HCT116 (cell line): ENCODE measurements at regions not wholly inside any gene's neighbourhood (a gene's known extent, or its start where the extent isn't known, plus 50 kb on each side); places are given as distances from the start of the nearest gene placed in this dataset.

Experiments used
- ATAC-seq: fragments of 200-7000 bp; cut with Tn5 transposase; 2 replicates; pipeline ENCODE4 v1.9.1; 2020; ENCODE audit warnings: mild to moderate bottlenecking, moderate library complexity
- BruUV-seq: library from RNA; stranded (reverse); fragments of 400-500 nt; replicated peaks from 2 replicates; lab custom pipeline; 2021; lab: Mats Ljungman, UMichigan
- CTCF ChIA-PET: fragments of 300-600 bp; sonication (Branson Sonifier 250); formaldehyde crosslinking; loops from one replicate; lab custom pipeline; 2021; ENCODE audit warnings: antibody characterized with exemption; lab: Charles Lee
- POLR2A ChIA-PET: fragments of 300-600, 350-600 bp; sonication (Branson Sonifier 250); formaldehyde crosslinking; loops from one replicate; lab custom pipeline; 2021; ENCODE audit warnings: antibody characterized with exemption; lab: Charles Lee
- RAD21 ChIA-PET, 2 experiments: fragments of 300-600 bp; sonication (Branson Sonifier 250); formaldehyde crosslinking; loops; one replicate each; lab custom pipeline; 2023; ENCODE audit warnings: low total read pairs in 2 of 2; ENCODE audit not compliant: uncharacterized antibody in 2 of 2, unreplicated experiment in 2 of 2, low non-redundant PET in 1 of 2; lab: Charles Lee
- DNase-seq: peaks from one replicate; pipeline ENCODE4 v3.0.0-alpha.2; 2010; ENCODE audit warnings: low read depth, low spot score
- H2AFZ ChIP-seq: fragments of 200-600 bp; shearing (Covaris generic), sonication (generic); 2 replicates; pipeline ENCODE4 v1.6.1; 2017; ENCODE audit warnings: low read depth, mixed run types, mixed read lengths, antibody characterized with exemption, low read length; ENCODE audit not compliant: poor library complexity, severe bottlenecking
- H3K27ac ChIP-seq: 2 replicates; pipeline ENCODE4 v1.5.1; 2012; ENCODE audit warnings: low read depth, low read length
- H3K27me3 ChIP-seq: fragments of 200-600 bp; sonication (generic); 2 replicates; pipeline ENCODE4 v1.6.1; 2016; ENCODE audit warnings: mixed run types, low read length, mixed read lengths; ENCODE audit not compliant: insufficient read depth
- H3K36me3 ChIP-seq, 2 experiments: fragments of 200-500 bp in 1 of 2; fragments of 200-600 bp in 1 of 2; sonication (Bioruptor generic) in 1 of 2; sonication (generic) in 1 of 2; 2 replicates each; pipeline versions ENCODE4 v1.5.1 to v1.6.1; 2014 to 2016; ENCODE audit warnings: low read length in 2 of 2, inconsistent platforms in 1 of 2, mixed read lengths in 1 of 2, mixed run types in 1 of 2; ENCODE audit not compliant: insufficient read depth in 2 of 2, control insufficient read depth in 1 of 2
- H3K4me1 ChIP-seq, 2 experiments: fragments of 200-600 bp in 1 of 2; sonication (generic) in 1 of 2; 2 replicates each; pipeline versions ENCODE4 v1.5.1 to v1.6.1; 2012 to 2017; ENCODE audit warnings: low read length in 2 of 2, inconsistent platforms in 1 of 2, mild to moderate bottlenecking in 1 of 2, mixed read lengths in 1 of 2, mixed run types in 1 of 2, moderate library complexity in 1 of 2; ENCODE audit not compliant: insufficient read depth in 2 of 2, control insufficient read depth in 1 of 2
- H3K4me2 ChIP-seq: fragments of 200-600 bp; sonication (generic); 2 replicates; pipeline ENCODE4 v1.6.1; 2017; ENCODE audit warnings: mixed run types, low read length, mixed read lengths
- H3K4me3 ChIP-seq, 2 experiments: fragments of 200-600 bp in 1 of 2; sonication (generic) in 1 of 2; replicated peaks in 1 of 2; 2 replicates each; pipeline ENCODE4 v1.5.1; 2011 to 2016; ENCODE audit warnings: low read length in 2 of 2, control low read depth in 1 of 2, low read depth in 1 of 2, mild to moderate bottlenecking in 1 of 2, mixed read lengths in 1 of 2, mixed run types in 1 of 2
- H3K79me2 ChIP-seq: fragments of 200-600 bp; sonication (generic); 2 replicates; pipeline ENCODE4 v1.6.1; 2017; ENCODE audit warnings: mild to moderate bottlenecking, mixed run types, low read length, moderate library complexity, mixed read lengths; ENCODE audit not compliant: insufficient read depth
- H3K9ac ChIP-seq: fragments of 200-600 bp; sonication (generic); 2 replicates; pipeline ENCODE4 v1.6.1; 2016; ENCODE audit warnings: low read length, mixed read lengths
- H3K9me2 ChIP-seq: fragments of 200-600 bp; sonication (generic), shearing (Covaris generic); 2 replicates; pipeline ENCODE4 v1.6.1; 2017; ENCODE audit warnings: mixed run types, mild to moderate bottlenecking, moderate library complexity; ENCODE audit not compliant: insufficient read depth
- H3K9me3 ChIP-seq, 2 experiments: fragments of 200-500 bp in 1 of 2; fragments of 200-600 bp in 1 of 2; sonication (Bioruptor generic) in 1 of 2; sonication (generic) in 1 of 2; 2 replicates each; pipeline ENCODE4 v1.6.1; 2014 to 2017; ENCODE audit warnings: low read length in 2 of 2, mixed read lengths in 2 of 2, inconsistent platforms in 1 of 2, low read depth in 1 of 2, mild to moderate bottlenecking in 1 of 2, mixed run types in 1 of 2, moderate library complexity in 1 of 2; ENCODE audit not compliant: control insufficient read depth in 1 of 2, insufficient read depth in 1 of 2
- H4K20me1 ChIP-seq: fragments of 200-600 bp; sonication (generic), shearing (Covaris generic); 2 replicates; pipeline ENCODE4 v1.6.1; 2017; ENCODE audit warnings: mixed run types, mild to moderate bottlenecking, moderate library complexity; ENCODE audit not compliant: insufficient read depth
- CBX3 ChIP-seq: IDR thresholded peaks from 2 replicates; pipeline ENCODE4 v1.6.1; 2012; ENCODE audit warnings: low read depth
- EGR1 ChIP-seq: IDR thresholded peaks from 2 replicates; pipeline ENCODE4 v1.6.1; 2012; ENCODE audit warnings: low read depth
- POLR2AphosphoS5 ChIP-seq: IDR thresholded peaks from 2 replicates; pipeline ENCODE4 v1.6.1; 2011; ENCODE audit warnings: mild to moderate bottlenecking, low read depth, low read length, moderate library complexity
- RAD21 ChIP-seq: IDR thresholded peaks from 2 replicates; pipeline ENCODE4 v1.6.1; 2012; ENCODE audit warnings: low read depth, mild to moderate bottlenecking
- ZBTB33 ChIP-seq: IDR thresholded peaks from 2 replicates; pipeline ENCODE4 v1.6.1; 2011; ENCODE audit warnings: mild to moderate bottlenecking, low read length, moderate library complexity; ENCODE audit not compliant: insufficient replicate concordance; ENCODE audit errors: extremely low read depth
- intact Hi-C: fragments of 100-400 bp; cut with micrococcal nuclease; formaldehyde crosslinking; loops from 2 replicates; pipeline ENCODE4 v1.10.0; 2022
- TF ChIP-seq, protein P1 (sequence below): IDR thresholded peaks from 2 replicates; pipeline ENCODE4 v1.6.1; 2012
- TF ChIP-seq, protein P2 (sequence below): IDR thresholded peaks from 2 replicates; pipeline ENCODE4 v1.6.1; 2012; ENCODE audit warnings: low read depth

DNA sequence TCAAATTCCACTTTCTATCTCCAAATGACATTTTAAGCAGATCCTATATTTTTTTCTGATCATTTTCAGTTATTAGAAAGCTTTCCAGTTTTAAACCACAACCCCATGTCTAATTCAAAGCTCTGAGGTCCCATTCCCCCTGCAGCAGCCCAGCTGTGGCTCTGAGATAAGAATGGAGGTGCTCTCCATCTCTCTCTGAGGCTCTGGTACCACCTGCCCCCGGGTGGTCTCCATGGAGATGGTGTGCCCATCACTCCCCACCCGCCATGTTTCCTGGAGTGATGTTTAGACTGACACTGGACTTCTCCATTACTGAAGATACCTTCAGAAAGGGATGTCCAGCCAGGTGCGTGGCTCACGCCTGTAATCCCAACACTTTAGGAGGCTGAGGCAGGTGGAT lies 68.1 kb upstream of the SEC14L1 start:
- H4K20me1 ChIP-seq = no peaks in the 10 kb centered on the region
- no peak overlapping the region for H3K27ac ChIP-seq
- peaks cover 10% of the 10 kb centered on the region; the same call in 1 of the 2 replicates for H3K27me3 ChIP-seq
- ChIA-PET POLR2A (no interaction called here), RAD21 (no interaction called here), CTCF (interaction anchor here (0.6 to 2.0 kb wide), 2 partner anchors 14 to 205 kb away, joined by 3 to 4 read pairs; partner anchors contain the start of gene MGAT5B)
- H2AFZ ChIP-seq = no peak overlapping the region
- no peak overlapping the region for H3K9ac ChIP-seq
- H3K9me3 ChIP-seq = no peaks in the 10 kb centered on the region
- no peaks in the 10 kb centered on the region for H3K36me3 ChIP-seq
- DNase-seq = no peak
- H3K4me3 ChIP-seq = no peak overlapping the region
- no peak for ATAC-seq
- TF ChIP-seq ZBTB33 (no peak), CBX3 (no peak), RAD21 (no peak)
- H3K79me2 ChIP-seq = no peaks in the 10 kb centered on the region
- intact Hi-C loops = no loop called here
- H3K4me1 ChIP-seq = peaks cover 0 to 10% of the 10 kb centered on the region in 2 experiments; a peak in 2 of 4 replicates
- BruUV-seq = no TSS peak
- H3K9me2 ChIP-seq = no peaks in the 10 kb centered on the region
- no peak overlapping the region for H3K4me2 ChIP-seq

GRCh38 chr17:77074681-77075080 lies 66.1 kb upstream of the SEC14L1 start:
- ChIA-PET RAD21 (no interaction called here), CTCF (interaction anchor here (1.6 kb wide), 1 partner anchor 12 kb away, joined by 3 read pairs; no protein-coding TSS in a partner anchor)
- no peaks in the 10 kb centered on the region for H3K36me3 ChIP-seq
- H3K9me2 ChIP-seq = no peaks in the 10 kb centered on the region
- no peaks in the 10 kb centered on the region for H3K79me2 ChIP-seq
- intact Hi-C loops = no loop called here
- no peak overlapping the region for H3K27ac ChIP-seq
- peaks cover 10% of the 10 kb centered on the region; the same call in 1 of the 2 replicates for H3K27me3 ChIP-seq
- BruUV-seq = no TSS peak
- no peak overlapping the region for H3K4me3 ChIP-seq
- TF ChIP-seq POLR2AphosphoS5 = no peak
- TF ChIP-seq, protein P1, sequence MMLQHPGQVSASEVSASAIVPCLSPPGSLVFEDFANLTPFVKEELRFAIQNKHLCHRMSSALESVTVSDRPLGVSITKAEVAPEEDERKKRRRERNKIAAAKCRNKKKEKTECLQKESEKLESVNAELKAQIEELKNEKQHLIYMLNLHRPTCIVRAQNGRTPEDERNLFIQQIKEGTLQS = no peak
- TF ChIP-seq EGR1 = no peak
- TF ChIP-seq ZBTB33 = no peak
- TF ChIP-seq, protein P2, sequence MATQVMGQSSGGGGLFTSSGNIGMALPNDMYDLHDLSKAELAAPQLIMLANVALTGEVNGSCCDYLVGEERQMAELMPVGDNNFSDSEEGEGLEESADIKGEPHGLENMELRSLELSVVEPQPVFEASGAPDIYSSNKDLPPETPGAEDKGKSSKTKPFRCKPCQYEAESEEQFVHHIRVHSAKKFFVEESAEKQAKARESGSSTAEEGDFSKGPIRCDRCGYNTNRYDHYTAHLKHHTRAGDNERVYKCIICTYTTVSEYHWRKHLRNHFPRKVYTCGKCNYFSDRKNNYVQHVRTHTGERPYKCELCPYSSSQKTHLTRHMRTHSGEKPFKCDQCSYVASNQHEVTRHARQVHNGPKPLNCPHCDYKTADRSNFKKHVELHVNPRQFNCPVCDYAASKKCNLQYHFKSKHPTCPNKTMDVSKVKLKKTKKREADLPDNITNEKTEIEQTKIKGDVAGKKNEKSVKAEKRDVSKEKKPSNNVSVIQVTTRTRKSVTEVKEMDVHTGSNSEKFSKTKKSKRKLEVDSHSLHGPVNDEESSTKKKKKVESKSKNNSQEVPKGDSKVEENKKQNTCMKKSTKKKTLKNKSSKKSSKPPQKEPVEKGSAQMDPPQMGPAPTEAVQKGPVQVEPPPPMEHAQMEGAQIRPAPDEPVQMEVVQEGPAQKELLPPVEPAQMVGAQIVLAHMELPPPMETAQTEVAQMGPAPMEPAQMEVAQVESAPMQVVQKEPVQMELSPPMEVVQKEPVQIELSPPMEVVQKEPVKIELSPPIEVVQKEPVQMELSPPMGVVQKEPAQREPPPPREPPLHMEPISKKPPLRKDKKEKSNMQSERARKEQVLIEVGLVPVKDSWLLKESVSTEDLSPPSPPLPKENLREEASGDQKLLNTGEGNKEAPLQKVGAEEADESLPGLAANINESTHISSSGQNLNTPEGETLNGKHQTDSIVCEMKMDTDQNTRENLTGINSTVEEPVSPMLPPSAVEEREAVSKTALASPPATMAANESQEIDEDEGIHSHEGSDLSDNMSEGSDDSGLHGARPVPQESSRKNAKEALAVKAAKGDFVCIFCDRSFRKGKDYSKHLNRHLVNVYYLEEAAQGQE = no peak
- TF ChIP-seq, all 23 proteins: peak for 0
- ATAC-seq (no peak), DNase-seq (no peak)
- H3K9me3 ChIP-seq = no peaks in the 10 kb centered on the region
- no peak overlapping the region for H2AFZ ChIP-seq
- H3K4me1 ChIP-seq = no peaks in the 10 kb centered on the region
- no peak overlapping the region for H3K9ac ChIP-seq
- H3K4me2 ChIP-seq = no peak overlapping the region
- POLR2A ChIA-PET = no interaction called here
- H4K20me1 ChIP-seq = no peaks in the 10 kb centered on the region
